ENCODE measurements at regions not wholly inside any gene's neighbourhood (a gene's known extent, or its start where the extent isn't known, plus 50 kb on each side); places are given as distances from the start of the nearest gene placed in this dataset.

- TF ChIP-seq CTCF (IDR thresholded peaks at IDR 0.05) (no peak), POLR2A (IDR thresholded peaks at IDR 0.05) (no peak)
Measured at GRCh38 chr10:64113792-64114191, 592.6 kb downstream of the REEP3 start.

Measured in Peyer's patch (tissue), 4 donors.